HG03378 (cell line): ENCODE measurements at regions not wholly inside any gene's neighbourhood (a gene's known extent, or its start where the extent isn't known, plus 50 kb on each side); places are given as distances from the start of the nearest gene placed in this dataset.
"Not testable (repeated sequence)": the region's sequence is repeated elsewhere in the genome, so short reads cannot be mapped to it uniquely, and the experiment has no call there.

Experiments
- ATAC-seq: cut with Tn5 transposase; IDR thresholded peaks from one replicate; pipeline ENCODE4 v1.9.1; 2021; ENCODE audit warnings: mild to moderate bottlenecking, moderate library complexity; ENCODE audit not compliant: unreplicated experiment

- no peak for ATAC-seq
Observed at GRCh38 chr3:64438066-64438465, 212.8 kb upstream of the PRICKLE2 start.

DNA sequence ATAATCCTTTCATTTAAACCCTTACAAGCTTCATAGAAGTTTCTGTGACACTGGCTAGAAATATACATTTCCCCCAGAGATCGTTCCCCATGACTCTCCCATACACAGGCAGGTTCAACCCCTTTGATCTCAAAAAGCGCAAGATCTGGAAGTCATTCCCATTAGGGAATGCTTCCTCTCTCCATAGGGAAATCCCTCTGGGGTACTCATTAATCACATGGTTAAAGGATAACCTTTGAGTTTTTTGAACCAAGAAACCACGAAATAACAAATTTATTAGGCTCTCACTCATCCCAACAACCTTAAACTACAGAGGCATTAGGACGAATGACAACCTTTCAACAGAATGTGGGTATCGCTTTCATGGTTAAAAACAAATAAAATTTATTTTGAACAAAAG, 211.9 kb upstream of the PRICKLE2 start:
- no peak for ATAC-seq

DNA sequence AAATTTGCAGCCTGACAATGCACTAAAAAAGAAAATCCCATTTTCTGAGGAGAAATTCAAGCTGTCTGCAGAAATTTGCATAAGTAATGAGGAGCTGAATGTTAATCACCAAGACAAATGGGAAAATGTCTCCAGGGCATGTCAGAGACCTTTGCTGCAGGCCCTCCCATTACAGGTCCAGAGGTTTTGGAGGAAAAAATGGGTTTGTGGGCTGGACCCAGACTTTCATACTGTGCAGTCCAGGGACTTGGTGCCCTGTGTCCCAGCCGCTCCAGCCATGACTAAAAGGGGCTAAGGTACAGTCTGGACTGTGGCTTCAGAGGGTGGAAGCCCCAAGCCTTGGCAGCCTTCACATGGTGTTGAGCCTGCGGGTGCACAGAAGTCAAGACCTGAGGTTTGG, 209.8 kb upstream of the PRICKLE2 start:
- not testable (repeated sequence) for ATAC-seq

DNA sequence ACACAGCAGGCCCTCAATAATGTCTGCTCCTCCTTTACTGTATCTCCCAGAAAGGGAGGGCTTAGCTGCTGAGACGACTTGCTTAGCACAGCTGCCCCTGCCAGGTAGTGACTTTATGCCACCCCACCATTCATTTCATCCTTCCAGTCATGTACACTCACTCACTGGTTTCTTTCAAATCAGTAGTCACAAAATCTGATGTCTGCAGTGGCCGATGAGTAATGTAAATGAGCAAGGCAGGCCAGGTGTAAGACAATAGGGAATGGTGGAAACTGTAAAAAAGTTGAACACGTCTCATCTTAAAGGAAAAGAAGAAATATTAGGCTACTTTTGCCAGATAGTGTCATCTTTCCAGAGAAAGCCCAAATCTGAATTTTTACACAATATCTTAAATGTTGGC, 207.6 kb upstream of the PRICKLE2 start:
- no peak for ATAC-seq

DNA sequence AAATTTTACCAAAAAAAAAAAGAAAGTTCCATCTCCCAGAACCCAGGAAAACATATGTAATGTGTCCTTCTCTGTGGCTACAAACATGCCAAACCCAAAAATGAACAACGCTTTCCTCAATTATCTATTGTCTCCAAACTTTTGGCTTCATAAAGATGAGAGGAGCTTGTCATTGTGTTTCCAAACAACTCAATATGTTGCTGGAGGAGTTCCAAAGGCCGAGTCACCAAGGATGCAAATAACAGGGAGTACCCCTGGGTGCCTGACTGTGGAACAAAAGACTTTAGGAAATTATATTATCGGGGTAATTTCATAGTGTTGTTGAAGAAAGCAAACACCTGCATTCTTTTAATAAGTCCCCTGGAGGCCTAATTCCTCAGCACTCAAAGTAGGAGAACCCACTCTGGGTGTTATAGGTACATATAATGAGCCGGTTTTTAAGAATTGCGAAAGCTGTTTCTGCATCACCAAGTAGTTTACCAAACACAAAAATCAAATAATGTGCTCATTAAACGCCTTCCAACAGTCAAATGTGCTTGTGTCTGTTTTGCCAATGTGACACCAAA, 206.3 kb upstream of the PRICKLE2 start:
- no peak for ATAC-seq

DNA sequence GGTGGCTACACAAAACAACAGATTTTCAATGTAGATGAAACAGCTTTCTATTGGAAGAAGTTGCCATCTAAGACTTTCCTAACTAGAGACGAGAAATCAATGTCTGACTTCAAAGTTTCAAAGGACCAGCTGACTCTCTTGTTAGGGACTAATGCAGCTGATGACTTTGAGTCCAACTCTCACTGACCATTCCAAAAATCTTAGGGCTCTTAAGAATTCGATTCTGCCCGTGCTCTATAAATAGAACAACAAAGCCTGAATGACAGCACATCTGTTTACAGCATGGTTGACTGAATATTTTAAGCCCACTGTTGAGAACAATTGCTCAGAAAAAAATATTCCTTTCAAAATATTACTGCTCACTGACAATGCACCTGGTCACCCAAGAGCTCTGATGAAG, 202.4 kb upstream of the PRICKLE2 start:
- ATAC-seq, result no peak

DNA sequence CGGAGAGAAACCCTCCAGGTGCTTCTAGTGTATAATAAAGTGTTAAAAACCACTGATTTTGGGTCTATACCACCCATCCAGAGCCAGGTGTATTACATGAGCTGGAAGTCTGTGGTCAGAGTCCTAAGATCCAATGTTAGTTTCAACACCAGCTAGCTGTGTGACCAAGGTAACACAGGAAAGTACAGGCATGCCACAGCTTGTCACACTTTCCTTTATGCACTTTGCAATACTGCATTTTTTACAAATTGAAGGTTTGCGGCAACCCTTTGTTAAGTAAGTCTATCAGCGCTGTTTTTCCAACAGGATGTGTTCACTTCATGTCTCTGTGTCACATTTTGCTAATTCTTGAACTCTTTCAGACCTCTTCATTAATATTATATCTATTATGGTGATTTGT, 201.3 kb upstream of the PRICKLE2 start:
- ATAC-seq, result no peak

GRCh38 chr3:64422932-64423331, 197.7 kb upstream of the PRICKLE2 start:
- no peak for ATAC-seq

DNA sequence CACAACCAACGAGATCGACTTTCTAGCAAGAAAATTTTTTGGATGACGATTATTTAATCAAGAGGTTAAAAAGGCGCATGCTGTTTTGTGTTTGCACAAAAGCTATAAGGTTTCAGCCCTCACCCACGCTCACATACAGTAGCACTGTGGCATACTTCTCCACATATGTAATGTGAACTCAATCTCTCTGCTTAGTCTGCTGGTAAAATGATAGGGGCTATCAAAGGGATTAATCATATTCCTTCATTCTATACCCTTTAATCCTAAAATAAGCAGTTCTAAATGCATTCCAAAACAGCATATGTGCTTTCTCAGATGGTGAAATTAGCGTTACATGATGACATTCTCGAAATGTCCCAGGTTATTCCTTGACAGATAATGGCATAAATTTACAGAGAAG, 196.9 kb upstream of the PRICKLE2 start:
- no peak for ATAC-seq

- ATAC-seq, result no peak
Observed at GRCh38 chr3:64417816-64418215, 192.6 kb upstream of the PRICKLE2 start.

DNA sequence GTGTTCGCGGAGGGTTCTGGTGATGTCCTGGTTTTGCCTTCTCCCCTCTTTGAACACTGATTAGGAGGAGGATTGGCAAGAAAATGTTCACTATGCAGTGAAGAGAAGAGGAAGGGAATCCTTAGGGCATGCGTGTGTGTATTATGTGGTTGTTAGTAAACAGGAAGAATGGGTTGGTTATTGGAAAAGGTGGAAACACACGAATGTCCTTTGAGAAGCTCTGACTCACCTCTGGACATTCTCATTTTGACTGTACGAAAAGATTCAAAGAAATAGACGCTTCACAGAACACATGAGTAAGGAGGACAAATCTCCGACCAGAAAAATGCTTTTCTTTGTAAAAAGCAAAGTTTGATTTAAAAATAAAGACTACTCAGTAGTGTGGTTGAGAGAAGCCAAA, 188.8 kb upstream of the PRICKLE2 start:
- no peak for ATAC-seq

DNA sequence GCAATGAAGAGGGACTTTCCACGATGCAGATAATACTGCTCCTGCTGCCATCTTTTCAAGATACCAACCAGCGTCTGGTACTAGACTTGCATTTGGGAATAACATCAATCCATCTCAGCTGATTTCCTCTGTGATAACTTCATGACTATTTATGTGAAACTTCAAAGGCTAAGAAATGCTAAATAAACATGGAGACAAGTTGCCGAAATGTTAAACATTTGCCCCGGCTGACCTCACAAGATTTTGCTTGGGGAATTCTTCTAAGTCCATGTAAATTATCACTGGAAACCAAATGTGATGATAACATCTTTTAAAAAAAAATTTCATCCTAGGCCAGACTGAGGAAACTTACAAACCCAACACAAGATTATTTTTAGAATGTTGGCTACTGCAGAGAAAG, 185.8 kb upstream of the PRICKLE2 start:
- ATAC-seq, result no peak

GRCh38 chr3:64410226-64410625, 185.0 kb upstream of the PRICKLE2 start:
- ATAC-seq, result no peak

GRCh38 chr3:64408770-64409169, 183.5 kb upstream of the PRICKLE2 start:
- ATAC-seq, result no peak

DNA sequence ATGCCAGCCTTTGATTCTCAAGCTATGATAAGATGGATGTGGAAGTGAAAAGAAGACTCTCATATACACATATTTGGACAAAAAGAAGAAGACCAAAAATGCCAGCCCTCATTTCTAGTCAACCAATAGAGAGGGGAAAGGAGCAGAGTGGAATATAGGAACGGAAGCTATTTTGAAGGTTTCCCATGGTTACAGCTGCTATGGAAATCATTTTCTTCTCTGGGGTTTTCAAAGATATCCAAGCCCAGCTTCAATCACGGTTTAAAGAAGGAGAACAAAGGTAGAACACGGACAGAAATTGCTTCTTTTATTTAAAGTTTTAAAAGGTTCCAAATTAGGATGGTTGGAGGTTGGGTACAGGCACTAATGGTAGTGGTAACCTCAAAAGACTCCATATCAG, 181.0 kb upstream of the PRICKLE2 start:
- no peak for ATAC-seq

DNA sequence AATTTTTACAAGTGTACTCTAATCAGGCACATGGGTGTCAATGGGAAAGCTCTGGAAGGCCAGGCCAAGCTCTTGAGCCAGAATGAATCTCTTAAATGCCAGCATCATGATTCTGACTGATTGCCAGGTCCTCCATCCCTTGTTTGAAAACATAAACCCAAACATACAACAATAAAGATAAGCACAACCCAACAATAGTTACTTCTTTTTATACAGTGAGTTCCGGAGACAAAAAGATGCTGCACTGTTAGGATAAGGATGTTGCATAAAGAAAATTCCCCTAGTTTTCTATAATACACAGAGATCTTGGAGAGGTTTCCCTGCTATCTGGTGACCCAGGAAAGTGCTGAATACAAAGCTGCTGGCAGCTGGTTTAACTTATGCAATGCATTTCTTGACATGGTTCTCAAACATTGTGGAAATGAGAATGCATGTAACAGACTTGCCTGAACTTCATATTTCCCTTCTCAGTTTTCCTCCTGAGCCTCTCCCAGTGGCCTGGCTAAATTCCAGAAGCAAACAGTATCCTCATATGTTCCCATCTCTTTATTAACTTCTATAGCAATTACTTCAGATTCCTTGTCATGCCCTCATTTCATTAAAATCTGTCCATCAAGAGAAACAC, 180.1 kb upstream of the PRICKLE2 start:
- ATAC-seq, result no peak

- ATAC-seq, result no peak
Observed at GRCh38 chr3:64400706-64401105, 175.4 kb upstream of the PRICKLE2 start.

- peak; percentile 58 for ATAC-seq
Observed at GRCh38 chr3:64399205-64399800, 174.0 kb upstream of the PRICKLE2 start.

DNA sequence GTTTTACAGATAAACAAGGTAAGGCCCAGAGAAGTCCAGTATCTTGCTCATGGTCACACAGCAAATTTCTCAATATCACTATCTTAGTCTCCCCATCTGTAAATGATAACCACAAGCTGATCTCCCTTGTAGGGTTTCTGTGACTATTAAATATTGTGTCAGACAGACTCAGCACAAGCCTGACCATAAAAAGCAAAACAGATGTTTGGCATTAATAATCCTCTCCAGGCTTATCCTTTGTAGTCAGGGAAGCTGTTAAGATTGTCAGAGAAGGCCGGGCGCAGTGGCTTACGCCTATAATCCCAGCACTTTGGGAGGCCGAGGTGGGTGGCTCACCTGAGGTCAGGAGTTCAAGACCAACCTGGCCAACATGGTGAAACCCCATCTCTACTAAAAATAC, 173.2 kb upstream of the PRICKLE2 start:
- no peak for ATAC-seq

DNA sequence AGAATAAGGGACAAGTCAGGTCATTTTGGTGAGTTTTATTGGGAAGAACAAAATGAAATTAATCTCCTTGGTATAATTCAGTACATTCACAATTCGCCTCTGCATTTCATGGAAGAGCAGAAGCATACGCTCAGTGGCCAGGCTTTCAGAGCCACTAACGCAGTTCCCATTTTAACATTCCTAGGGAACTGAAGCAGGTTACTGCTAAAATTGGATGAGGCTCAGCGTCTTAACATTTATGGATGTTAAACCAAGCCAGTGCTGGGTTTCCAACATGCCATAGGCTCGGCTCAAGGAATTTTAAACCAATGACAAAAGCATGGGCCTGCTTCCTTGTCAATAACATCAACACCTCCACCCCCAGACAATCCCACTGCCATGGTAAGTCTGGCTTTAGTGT, 172.7 kb upstream of the PRICKLE2 start:
- ATAC-seq, result no peak

DNA sequence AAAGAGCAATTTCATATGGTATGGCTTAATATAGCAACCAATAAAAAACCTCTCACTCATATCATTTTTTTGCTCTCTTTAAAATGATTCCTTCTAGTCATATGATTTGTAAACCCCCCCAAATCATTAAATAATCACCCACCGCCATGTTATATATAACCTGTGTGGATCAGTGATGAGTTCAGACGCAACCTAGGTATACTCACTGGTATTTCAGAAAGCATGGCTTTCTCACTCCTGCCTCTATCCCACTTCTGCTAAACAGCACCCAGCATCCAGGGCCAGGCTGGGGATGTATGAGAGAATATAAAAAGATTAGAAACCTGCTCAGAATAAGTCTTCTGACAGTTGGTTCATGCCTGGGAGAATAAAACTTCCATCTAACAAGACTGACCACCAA, 172.3 kb upstream of the PRICKLE2 start:
- ATAC-seq, result no peak

GRCh38 chr3:64395490-64395889, 170.2 kb upstream of the PRICKLE2 start:
- no peak for ATAC-seq

DNA sequence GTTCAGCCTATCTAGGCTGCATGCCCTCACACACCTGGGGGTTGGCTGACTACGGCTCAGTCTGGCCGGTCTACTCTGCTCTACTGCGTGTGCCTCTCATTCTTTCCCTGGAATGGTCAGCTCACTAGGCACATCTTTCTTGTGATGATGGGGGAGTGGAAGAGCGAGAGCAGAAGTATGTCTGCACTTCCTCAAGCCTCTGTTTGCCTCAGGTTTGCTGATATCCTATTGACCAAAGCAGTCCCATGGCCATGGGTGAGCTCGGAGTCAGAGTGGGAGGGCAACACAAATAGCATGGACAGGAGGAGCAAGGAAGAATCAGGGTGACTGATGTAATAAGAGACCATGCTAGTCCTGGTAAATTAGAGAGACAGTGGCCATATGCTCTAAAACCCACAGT, 167.9 kb upstream of the PRICKLE2 start:
- ATAC-seq, result no peak
